A673 (cell line): ENCODE measurements at regions not wholly inside any gene's neighbourhood (a gene's known extent, or its start where the extent isn't known, plus 50 kb on each side); places are given as distances from the start of the nearest gene placed in this dataset.

ENCODE experiments used
- CTCF ChIP-seq: fragments of 300-800, 200-600 bp; sonication (generic); conservative IDR thresholded peaks from 2 replicates; pipeline ENCODE4 v1.5.1; 2017; ENCODE audit warnings: low read depth, mild to moderate bottlenecking, antibody characterized with exemption, low read length, moderate library complexity, mixed read lengths
- EZH2 ChIP-seq: fragments of 200-600 bp; sonication (generic); IDR thresholded peaks from 2 replicates; pipeline ENCODE4 v1.6.1; 2017; ENCODE audit warnings: borderline replicate concordance, low read depth, mild to moderate bottlenecking, mixed read lengths, antibody characterized with exemption, low read length; ENCODE audit not compliant: poor library complexity, severe bottlenecking

- no peak for TF ChIP-seq CTCF
- TF ChIP-seq EZH2, result no peak
Observed at GRCh38 chr1:30255111-30255724, 468.2 kb downstream of the MATN1 start.
